Stimulated activated memory B cell treated with anti-CD40 and anti-IgM and Interleukin-4, amounts not matched to agents 10 μg/mL and 1 μg/mL and 100 μg/mL, for 72 hours (primary cell): ENCODE measurements at regions not wholly inside any gene's neighbourhood (a gene's known extent, or its start where the extent isn't known, plus 50 kb on each side); places are given as distances from the start of the nearest gene placed in this dataset.
"Not testable (repeated sequence)": the region's sequence is repeated elsewhere in the genome, so short reads cannot be mapped to it uniquely, and the experiment has no call there.

Source experiments
- ATAC-seq: fragments of 150-1000 bp; cut with Tn5 transposase; 2 replicates; pipeline ENCODE4 v1.10.0; 2021
- H3K27ac Mint-ChIP-seq: one replicate; pipeline ENCODE4 v1.8.0; 2022; ENCODE audit warnings: mild to moderate bottlenecking, mixed read lengths
- H3K27me3 Mint-ChIP-seq: one replicate; pipeline ENCODE4 v1.8.0; 2022; ENCODE audit warnings: mixed read lengths
- H3K36me3 Mint-ChIP-seq: one replicate; pipeline ENCODE4 v1.8.0; 2022; ENCODE audit warnings: mixed read lengths
- H3K4me1 Mint-ChIP-seq: one replicate; pipeline ENCODE4 v1.8.0; 2022; ENCODE audit warnings: mixed read lengths
- H3K4me3 Mint-ChIP-seq: one replicate; pipeline ENCODE4 v1.8.0; 2022; ENCODE audit warnings: mild to moderate bottlenecking, moderate library complexity, mixed read lengths
- H3K9me3 Mint-ChIP-seq: one replicate; pipeline ENCODE4 v1.8.0; 2022; ENCODE audit warnings: mixed read lengths

DNA sequence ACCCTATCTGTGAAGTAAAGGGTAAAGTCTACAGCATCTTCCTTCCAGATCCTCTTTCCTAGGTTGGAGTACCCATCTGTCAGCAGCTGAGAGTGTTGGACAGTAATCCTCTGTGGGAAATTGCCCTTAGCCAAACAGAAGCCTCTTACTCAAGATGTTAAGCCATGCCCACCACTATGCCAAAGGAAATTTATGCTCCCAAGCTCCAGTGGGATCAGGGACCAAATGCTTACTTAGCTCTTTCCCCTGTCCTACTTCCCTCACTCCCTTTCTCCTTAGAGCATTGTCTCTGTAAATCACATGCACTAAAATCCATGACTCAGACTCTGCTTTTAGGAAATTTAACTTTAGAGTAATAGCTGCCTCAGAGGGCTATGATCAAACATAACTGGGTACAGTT, 254.0 kb downstream of the BRINP2 start:
- no peak overlapping the region for H3K4me3 Mint-ChIP-seq
- H3K27ac Mint-ChIP-seq, result no peak overlapping the region
- no peaks in the 10 kb centered on the region for H3K9me3 Mint-ChIP-seq
- ATAC-seq, result no peak
- no peaks in the 10 kb centered on the region for H3K4me1 Mint-ChIP-seq
- H3K27me3 Mint-ChIP-seq, result no peaks in the 10 kb centered on the region
- H3K36me3 Mint-ChIP-seq, result no peaks in the 10 kb centered on the region

- Mint-ChIP-seq H3K27ac (no peak overlapping the region), H3K27me3 (no peaks in the 10 kb centered on the region), H3K4me3 (no peak overlapping the region), H3K4me1 (no peaks in the 10 kb centered on the region), H3K9me3 (peaks cover 3% of the 10 kb centered on the region), H3K36me3 (no peaks in the 10 kb centered on the region)
- no peak for ATAC-seq
Measured at GRCh38 chr1:177423090-177423489, 252.3 kb downstream of the BRINP2 start.

- no peak overlapping the region for H3K27ac Mint-ChIP-seq
- no peaks in the 10 kb centered on the region for H3K36me3 Mint-ChIP-seq
- no peaks in the 10 kb centered on the region for H3K27me3 Mint-ChIP-seq
- peaks cover 2% of the 10 kb centered on the region for H3K9me3 Mint-ChIP-seq
- H3K4me3 Mint-ChIP-seq, result no peak overlapping the region
- ATAC-seq, result no peak
- no peaks in the 10 kb centered on the region for H3K4me1 Mint-ChIP-seq
Measured at GRCh38 chr1:177413982-177414596, 243.3 kb downstream of the BRINP2 start.

DNA sequence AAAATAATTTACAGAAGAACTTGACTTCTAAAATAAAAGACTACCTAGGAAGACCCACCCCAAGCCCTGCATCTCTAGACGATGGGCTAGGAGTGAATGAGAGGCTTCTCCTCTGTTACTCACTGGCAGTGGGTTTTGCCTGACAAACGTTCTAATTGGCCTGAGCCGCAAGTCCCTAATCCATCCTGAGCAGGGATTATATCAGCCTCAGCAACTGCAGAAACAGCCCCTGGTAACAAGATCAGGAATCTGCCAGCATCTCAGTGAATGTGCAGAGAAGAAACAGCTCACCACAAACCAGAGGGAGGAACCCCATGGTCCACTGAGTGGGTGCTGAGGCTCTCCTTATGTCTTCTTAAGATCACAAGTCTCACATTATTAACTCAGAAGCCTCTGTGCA, 240.6 kb downstream of the BRINP2 start:
- Mint-ChIP-seq H3K4me1 (no peaks in the 10 kb centered on the region), H3K27me3 (no peaks in the 10 kb centered on the region), H3K36me3 (no peaks in the 10 kb centered on the region), H3K27ac (no peak overlapping the region), H3K4me3 (no peak overlapping the region), H3K9me3 (peaks cover 12% of the 10 kb centered on the region)
- no peak for ATAC-seq

- Mint-ChIP-seq H3K4me3 (no peak overlapping the region), H3K9me3 (peaks cover 15% of the 10 kb centered on the region), H3K4me1 (no peaks in the 10 kb centered on the region), H3K36me3 (no peaks in the 10 kb centered on the region), H3K27ac (no peak overlapping the region), H3K27me3 (no peaks in the 10 kb centered on the region)
- no peak for ATAC-seq
Measured at GRCh38 chr1:177410179-177410766, 239.5 kb downstream of the BRINP2 start.

GRCh38 chr1:177406323-177406722, 235.6 kb downstream of the BRINP2 start:
- not testable (repeated sequence) for H3K4me1 Mint-ChIP-seq, H3K27me3 Mint-ChIP-seq, H3K27ac Mint-ChIP-seq, H3K36me3 Mint-ChIP-seq, ATAC-seq, H3K4me3 Mint-ChIP-seq
- H3K9me3 Mint-ChIP-seq, result peaks cover 21% of the 10 kb centered on the region

GRCh38 chr1:177392336-177392735, 221.6 kb downstream of the BRINP2 start:
- no peaks in the 10 kb centered on the region for H3K4me1 Mint-ChIP-seq
- H3K9me3 Mint-ChIP-seq, result no peaks in the 10 kb centered on the region
- ATAC-seq, result no peak
- no peak overlapping the region for H3K4me3 Mint-ChIP-seq
- H3K27ac Mint-ChIP-seq, result no peak overlapping the region
- no peaks in the 10 kb centered on the region for H3K36me3 Mint-ChIP-seq
- no peaks in the 10 kb centered on the region for H3K27me3 Mint-ChIP-seq

GRCh38 chr1:177385760-177386698, 215.3 kb downstream of the BRINP2 start:
- no peak for ATAC-seq

DNA sequence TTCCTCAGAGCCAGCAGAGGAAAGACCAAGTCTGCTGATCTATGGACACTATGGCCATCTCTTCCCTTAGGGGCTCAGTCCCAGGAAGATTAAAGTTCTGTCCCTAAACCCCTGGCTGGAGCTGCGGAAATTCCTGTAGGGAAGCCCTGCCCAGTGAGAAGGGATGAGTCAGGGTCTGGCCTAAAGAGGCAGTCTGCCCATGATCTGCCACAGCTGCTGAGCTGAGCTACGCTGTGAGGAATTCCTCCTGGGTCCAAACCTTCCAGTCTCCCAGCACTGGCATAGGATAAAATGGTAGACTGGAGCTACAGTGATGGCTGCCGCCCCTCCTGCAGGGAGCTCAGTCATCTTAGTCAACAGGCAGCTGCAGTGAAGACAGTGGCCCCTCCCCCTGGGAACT, 213.7 kb downstream of the BRINP2 start:
- Mint-ChIP-seq H3K36me3 (no peaks in the 10 kb centered on the region), H3K9me3 (peaks cover 13% of the 10 kb centered on the region), H3K27me3 (no peaks in the 10 kb centered on the region), H3K4me1 (no peaks in the 10 kb centered on the region), H3K27ac (no peak overlapping the region), H3K4me3 (no peak overlapping the region)
- no peak for ATAC-seq

More at GRCh38 chr1:177385760-177386698, 215.3 kb downstream of the BRINP2 start:
- no peaks in the 10 kb centered on the region for H3K36me3 Mint-ChIP-seq
- H3K27me3 Mint-ChIP-seq, result no peaks in the 10 kb centered on the region
- H3K4me1 Mint-ChIP-seq, result no peaks in the 10 kb centered on the region
- no peak overlapping the region for H3K4me3 Mint-ChIP-seq
- peaks cover 13% of the 10 kb centered on the region for H3K9me3 Mint-ChIP-seq
- H3K27ac Mint-ChIP-seq, result no peak overlapping the region

DNA sequence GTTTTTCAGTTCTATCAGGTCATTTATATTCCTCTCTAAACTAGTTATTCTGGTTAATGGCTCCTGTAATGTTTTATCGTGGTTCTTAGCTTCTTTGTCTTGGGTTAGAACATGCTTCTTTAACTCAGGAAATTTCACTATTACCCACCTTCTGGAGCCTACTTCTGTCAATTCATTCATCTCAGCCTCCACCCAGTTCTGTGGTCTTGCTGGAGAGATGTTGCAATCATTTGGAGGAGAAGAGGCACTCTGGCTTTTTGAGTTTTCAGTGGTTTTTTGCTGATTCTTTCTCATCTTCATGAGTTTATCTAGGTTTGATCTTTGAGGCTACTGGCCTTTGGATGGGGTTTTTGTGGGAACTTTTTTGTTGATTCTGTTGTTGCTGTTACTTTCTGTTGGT, 213.0 kb downstream of the BRINP2 start:
- Mint-ChIP-seq H3K9me3 (peaks cover 13% of the 10 kb centered on the region), H3K27ac (no peak overlapping the region)

GRCh38 chr1:177377866-177378265, 207.1 kb downstream of the BRINP2 start:
- Mint-ChIP-seq H3K36me3 (no peaks in the 10 kb centered on the region), H3K27ac (no peak overlapping the region), H3K4me3 (no peak overlapping the region), H3K9me3 (peaks cover 20% of the 10 kb centered on the region), H3K27me3 (no peaks in the 10 kb centered on the region), H3K4me1 (no peaks in the 10 kb centered on the region)
- no peak for ATAC-seq

More for the DNA sequence above, 213.0 kb downstream of the BRINP2 start:
- no peaks in the 10 kb centered on the region for H3K4me1 Mint-ChIP-seq
- H3K27me3 Mint-ChIP-seq, result no peaks in the 10 kb centered on the region
- ATAC-seq, result no peak
- H3K36me3 Mint-ChIP-seq, result no peaks in the 10 kb centered on the region
- H3K4me3 Mint-ChIP-seq, result no peak overlapping the region

DNA sequence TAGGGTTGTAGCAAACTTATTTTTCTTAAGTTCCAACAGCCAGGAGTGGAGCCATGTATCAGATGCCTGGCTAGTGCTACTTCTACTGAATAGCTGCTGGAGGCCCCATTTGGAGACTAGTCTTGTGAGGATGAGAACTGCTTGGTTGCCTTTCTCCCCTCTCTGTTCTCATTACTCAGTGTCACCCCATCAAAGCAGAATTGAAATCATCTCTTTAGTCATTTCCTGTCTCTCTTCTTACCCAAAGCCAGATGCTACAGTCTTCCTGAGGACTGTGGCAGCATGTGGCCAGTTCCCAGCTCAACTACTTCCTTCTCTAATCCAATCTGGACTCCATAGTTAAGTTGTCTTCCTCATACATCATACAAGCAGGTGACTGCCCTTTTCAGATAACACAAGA, 197.5 kb downstream of the BRINP2 start:
- no peaks in the 10 kb centered on the region for H3K27me3 Mint-ChIP-seq
- no peaks in the 10 kb centered on the region for H3K9me3 Mint-ChIP-seq
- no peak overlapping the region for H3K4me3 Mint-ChIP-seq
- no peak for ATAC-seq
- H3K36me3 Mint-ChIP-seq, result no peaks in the 10 kb centered on the region
- H3K4me1 Mint-ChIP-seq, result no peaks in the 10 kb centered on the region
- H3K27ac Mint-ChIP-seq, result no peak overlapping the region

- Mint-ChIP-seq H3K27ac (no peak overlapping the region), H3K9me3 (no peaks in the 10 kb centered on the region)
- ATAC-seq, result no peak
Measured at GRCh38 chr1:177366091-177366490, 195.3 kb downstream of the BRINP2 start.

GRCh38 chr1:177360791-177361190, 190.0 kb downstream of the BRINP2 start:
- Mint-ChIP-seq H3K36me3 (no peaks in the 10 kb centered on the region), H3K27me3 (no peaks in the 10 kb centered on the region), H3K4me3 (no peak overlapping the region)

More at GRCh38 chr1:177366091-177366490, 195.3 kb downstream of the BRINP2 start:
- H3K4me1 Mint-ChIP-seq, result no peaks in the 10 kb centered on the region
- H3K4me3 Mint-ChIP-seq, result no peak overlapping the region
- no peaks in the 10 kb centered on the region for H3K36me3 Mint-ChIP-seq
- H3K27me3 Mint-ChIP-seq, result no peaks in the 10 kb centered on the region

GRCh38 chr1:177356674-177357435, 186.1 kb downstream of the BRINP2 start:
- no peak overlapping the region for H3K4me3 Mint-ChIP-seq
- ATAC-seq, result no peak
- H3K4me1 Mint-ChIP-seq, result no peaks in the 10 kb centered on the region
- no peaks in the 10 kb centered on the region for H3K36me3 Mint-ChIP-seq
- no peak overlapping the region for H3K27ac Mint-ChIP-seq
- H3K9me3 Mint-ChIP-seq, result peaks cover 4% of the 10 kb centered on the region
- H3K27me3 Mint-ChIP-seq, result no peaks in the 10 kb centered on the region

More at GRCh38 chr1:177360791-177361190, 190.0 kb downstream of the BRINP2 start:
- H3K9me3 Mint-ChIP-seq, result peaks cover 4% of the 10 kb centered on the region
- H3K4me1 Mint-ChIP-seq, result no peaks in the 10 kb centered on the region
- H3K27ac Mint-ChIP-seq, result no peak overlapping the region
- ATAC-seq, result no peak
